GM12878 (cell line): ENCODE measurements at regions not wholly inside any gene's neighbourhood (a gene's known extent, or its start where the extent isn't known, plus 50 kb on each side); places are given as distances from the start of the nearest gene placed in this dataset.

Experiments
- ATAC-seq: fragments of 200-7000 bp; cut with Tn5 transposase; 3 replicates; pipeline ENCODE4 v1.9.1; 2020; ENCODE audit warnings: mild to moderate bottlenecking, moderate library complexity
- BruUV-seq: library from RNA; stranded (reverse); fragments of 400-500 nt; replicated peaks from 2 replicates; lab custom pipeline; 2021; lab: Mats Ljungman, UMichigan
- CTCF ChIA-PET: fragments of 300-600 bp; sonication (Branson Sonifier 250); formaldehyde crosslinking; extraction: SDS; loops from one replicate; lab custom pipeline; 2021; ENCODE audit warnings: inconsistent platforms; lab: Yijun Ruan, JAX
- POLR2A ChIA-PET: fragments of 350-600 bp; formaldehyde crosslinking; extraction: SDS; loops from one replicate; lab custom pipeline; 2021; ENCODE audit warnings: inconsistent platforms; lab: Charles Lee
- RAD21 ChIA-PET: fragments of 300-600 bp; sonication (Branson Sonifier 250); formaldehyde crosslinking; loops from one replicate; lab custom pipeline; 2023; ENCODE audit warnings: antibody characterized with exemption; ENCODE audit not compliant: unreplicated experiment; lab: Charles Lee
- SMC1A ChIA-PET: fragments of 300-600 bp; sonication (Branson Sonifier 250); formaldehyde crosslinking; loops from one replicate; lab custom pipeline; 2023; ENCODE audit not compliant: unreplicated experiment, uncharacterized antibody; lab: Charles Lee
- DNase-seq: peaks from one replicate; pipeline ENCODE4 v3.0.0-alpha.2; 2011; ENCODE audit warnings: low read depth, low spot score
- FAIRE-seq: peaks from 3 replicates; lab custom pipeline; 2011; peaks lifted over from hg19 to GRCh38; lab: Jason Lieb, UNC
- H2AFZ ChIP-seq: 2 replicates; pipeline ENCODE4 v1.6.0; 2011; ENCODE audit warnings: low read depth, low read length, control low read depth; ENCODE audit not compliant: control insufficient read depth
- H3K27ac ChIP-seq: 2 replicates; pipeline ENCODE4 v1.5.1; 2011; ENCODE audit warnings: control low read depth; ENCODE audit not compliant: control insufficient read depth, insufficient read depth
- H3K27me3 ChIP-seq, 2 experiments: replicated peaks in 1 of 2; 2 replicates each; pipeline versions ENCODE4 v1.6.0 to v1.6.1; 2011; ENCODE audit warnings: low read length in 1 of 2; ENCODE audit not compliant: control insufficient read depth in 2 of 2, insufficient read depth in 2 of 2
- H3K36me3 ChIP-seq, 2 experiments: 2 replicates each; pipeline ENCODE4 v1.5.1; 2011; ENCODE audit warnings: low read length in 1 of 2; ENCODE audit not compliant: control insufficient read depth in 2 of 2, insufficient read depth in 2 of 2
- H3K4me1 ChIP-seq: 2 replicates; pipeline ENCODE4 v1.6.1; 2011; ENCODE audit warnings: mild to moderate bottlenecking, low read length, moderate library complexity, mixed read lengths; ENCODE audit not compliant: control insufficient read depth, insufficient read depth
- H3K4me2 ChIP-seq: 2 replicates; pipeline ENCODE4 v1.6.0; 2011; ENCODE audit warnings: control low read depth; ENCODE audit not compliant: control insufficient read depth, insufficient read depth
- H3K4me3 ChIP-seq: fragments of 200-600 bp; sonication (generic); 2 replicates; pipeline ENCODE4 v1.5.1; 2016
- H3K79me2 ChIP-seq: 2 replicates; pipeline ENCODE4 v1.6.0; 2011; ENCODE audit warnings: low read length; ENCODE audit not compliant: control insufficient read depth, insufficient read depth
- H3K9ac ChIP-seq: 2 replicates; pipeline ENCODE4 v1.8.0; 2011; ENCODE audit warnings: low read length, control low read depth, mixed read lengths; ENCODE audit not compliant: control insufficient read depth, insufficient read depth
- H3K9me3 ChIP-seq: replicated peaks from 3 replicates; pipeline ENCODE4 v1.5.1; 2011; ENCODE audit warnings: mild to moderate bottlenecking, low read length; ENCODE audit not compliant: control insufficient read depth, insufficient read depth
- H4K20me1 ChIP-seq: 2 replicates; pipeline ENCODE4 v1.6.0; 2011; ENCODE audit not compliant: control insufficient read depth, insufficient read depth
- JUND ChIP-seq: IDR thresholded peaks from 2 replicates; pipeline ENCODE4 v1.6.1; 2012; ENCODE audit warnings: low read depth, mild to moderate bottlenecking, low read length, improper control_type of control experiment, moderate library complexity
- MTA2 ChIP-seq: fragments of 450-650 bp; IDR thresholded peaks from 2 replicates; pipeline ENCODE4 v1.6.1; 2016; ENCODE audit warnings: low read depth, mild to moderate bottlenecking, moderate library complexity
- NFIC ChIP-seq: IDR thresholded peaks from 2 replicates; pipeline ENCODE4 v1.6.1; 2012; ENCODE audit warnings: low read depth, mild to moderate bottlenecking, inconsistent platforms, low read length, moderate library complexity
- POLR2A ChIP-seq: IDR thresholded peaks from 2 replicates; pipeline ENCODE4 v1.6.1; 2011; ENCODE audit warnings: low read depth, mild to moderate bottlenecking, low read length
- PRDM15 ChIP-seq: fragments of 450-650 bp; formaldehyde crosslinking; IDR thresholded peaks from 2 replicates; pipeline ENCODE4 v1.4.0; 2020; ENCODE audit warnings: mild to moderate bottlenecking, moderate library complexity
- RAD51 ChIP-seq: fragments of 450-650 bp; IDR thresholded peaks from 2 replicates; pipeline ENCODE4 v1.6.1; 2016; ENCODE audit warnings: moderate library complexity, mild to moderate bottlenecking, inconsistent platforms
- SMAD1 ChIP-seq: fragments of 450-650 bp; IDR thresholded peaks from 2 replicates; pipeline ENCODE4 v1.6.1; 2018; ENCODE audit warnings: mild to moderate bottlenecking, low read depth; ENCODE audit not compliant: partially characterized antibody
- SP1 ChIP-seq: IDR thresholded peaks from one replicate; pipeline ENCODE4 v1.6.1; 2011; ENCODE audit warnings: low read depth, low read length
- SPI1 ChIP-seq: IDR thresholded peaks from 2 replicates; pipeline ENCODE4 v1.6.1; 2011; ENCODE audit warnings: low read depth, mild to moderate bottlenecking, low read length, moderate library complexity, borderline replicate concordance; ENCODE audit not compliant: insufficient read depth
- YBX1 ChIP-seq: fragments of 450-650 bp; IDR thresholded peaks from 2 replicates; pipeline ENCODE4 v1.6.1; 2016; ENCODE audit warnings: antibody characterized with exemption
- ZNF24 ChIP-seq: fragments of 450-650 bp; IDR thresholded peaks from 2 replicates; pipeline ENCODE4 v1.6.1; 2017; ENCODE audit warnings: antibody characterized with exemption, mild to moderate bottlenecking
- WGBS: methylation state at CpG from one replicate; pipeline ENCODE4 v1.1.6; 2016; ENCODE audit warnings: low lambda C conversion rate; ENCODE audit not compliant: insufficient replicate concordance, insufficient coverage; ENCODE audit errors: missing lambda C conversion rate; 5-methylcytosine and 5-hydroxymethylcytosine counted together
- in situ Hi-C: fragments of 300-500 bp; cut with MboI; formaldehyde crosslinking; loops from 9 replicates; pipeline ENCODE4 v1.14.3; 2018; ENCODE audit warnings: mixed read lengths
- intact Hi-C: fragments of 100-400 bp; cut with micrococcal nuclease; formaldehyde crosslinking; loops from one replicate; pipeline ENCODE4 v1.14.2; 2022; ENCODE audit not compliant: unreplicated experiment
- TF ChIP-seq, protein P1 (sequence below): fragments of 450-650 bp; IDR thresholded peaks from 2 replicates; pipeline ENCODE4 v1.6.1; 2014; ENCODE audit warnings: mild to moderate bottlenecking
- TF ChIP-seq, protein P2 (sequence below): IDR thresholded peaks from 2 replicates; pipeline ENCODE4 v1.6.1; 2011; ENCODE audit warnings: low read depth, mild to moderate bottlenecking, low read length, moderate library complexity, borderline replicate concordance; ENCODE audit errors: extremely low read depth
- TF ChIP-seq, protein P3 (sequence below): fragments of 450-650 bp; IDR thresholded peaks from 2 replicates; pipeline ENCODE4 v1.6.1; 2017; ENCODE audit warnings: mild to moderate bottlenecking
- TF ChIP-seq, protein P4 (sequence below): IDR thresholded peaks from 2 replicates; pipeline ENCODE4 v1.6.1; 2012; ENCODE audit warnings: low read length, inconsistent platforms

- TF ChIP-seq RAD51 = no peak
- TF ChIP-seq SPI1 = no peak
- no peak for TF ChIP-seq SP1
- TF ChIP-seq, protein P1, sequence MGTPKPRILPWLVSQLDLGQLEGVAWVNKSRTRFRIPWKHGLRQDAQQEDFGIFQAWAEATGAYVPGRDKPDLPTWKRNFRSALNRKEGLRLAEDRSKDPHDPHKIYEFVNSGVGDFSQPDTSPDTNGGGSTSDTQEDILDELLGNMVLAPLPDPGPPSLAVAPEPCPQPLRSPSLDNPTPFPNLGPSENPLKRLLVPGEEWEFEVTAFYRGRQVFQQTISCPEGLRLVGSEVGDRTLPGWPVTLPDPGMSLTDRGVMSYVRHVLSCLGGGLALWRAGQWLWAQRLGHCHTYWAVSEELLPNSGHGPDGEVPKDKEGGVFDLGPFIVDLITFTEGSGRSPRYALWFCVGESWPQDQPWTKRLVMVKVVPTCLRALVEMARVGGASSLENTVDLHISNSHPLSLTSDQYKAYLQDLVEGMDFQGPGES = no peak
- no peak for TF ChIP-seq ZNF24
- no peak for TF ChIP-seq JUND
- TF ChIP-seq, all 136 proteins: peak for 0
Measured at GRCh38 chr14:96631621-96632362, 129.6 kb downstream of the PAPOLA start (continued).

DNA sequence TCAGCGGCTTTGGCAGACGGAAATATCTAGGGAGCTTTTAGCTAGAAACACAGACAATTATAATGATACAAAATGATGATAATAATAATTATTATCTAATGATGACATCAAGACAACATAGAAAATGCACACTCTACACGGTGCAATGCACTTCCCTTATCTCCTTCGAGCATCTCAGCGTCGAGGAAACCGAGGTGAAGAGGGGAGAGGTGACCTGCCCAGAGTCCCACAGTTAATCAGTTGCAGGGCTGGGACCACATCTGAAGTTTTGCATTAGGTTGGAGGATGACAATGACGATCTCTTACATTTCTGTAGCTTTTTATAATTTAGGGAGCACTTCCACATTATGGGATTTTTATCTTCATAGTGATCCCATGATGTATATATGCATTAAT is 130.2 kb downstream of the PAPOLA start:
- Histone ChIP-seq H3K4me3 (no peak overlapping the region), H3K9me3 (no peaks in the 10 kb centered on the region; the same call in 2 of the 3 replicates), H3K4me1 (no peaks in the 10 kb centered on the region), H2AFZ (no peak overlapping the region), H3K27me3 (peaks cover 3 to 4% of the 10 kb centered on the region in 2 experiments; a peak in 1 of 4 replicates), H3K79me2 (no peaks in the 10 kb centered on the region), H3K9ac (no peak overlapping the region), H3K27ac (no peak overlapping the region), H4K20me1 (no peaks in the 10 kb centered on the region), H3K36me3 (no peaks in the 10 kb centered on the region), H3K4me2 (no peak overlapping the region)
- intact Hi-C loops = no loop called here
- no TSS peak for BruUV-seq
- ChIA-PET RAD21 (no interaction called here), SMC1A (interaction anchor here (1.3 kb wide), 1 partner anchor 37 kb away, joined by 4 read pairs; no protein-coding TSS in a partner anchor), CTCF (no interaction called here), POLR2A (no interaction called here)
- ATAC-seq (no peak), DNase-seq (no peak), FAIRE-seq (no peak)
- 55% methylated on average over 8 of the region's 8 CpGs for WGBS
- in situ Hi-C loops = no loop called here
- TF ChIP-seq SMAD1 = no peak
- TF ChIP-seq PRDM15 (CRISPR knock-in tag) = no peak
- no peak for TF ChIP-seq MTA2
- no peak for TF ChIP-seq YBX1
- TF ChIP-seq, protein P2, sequence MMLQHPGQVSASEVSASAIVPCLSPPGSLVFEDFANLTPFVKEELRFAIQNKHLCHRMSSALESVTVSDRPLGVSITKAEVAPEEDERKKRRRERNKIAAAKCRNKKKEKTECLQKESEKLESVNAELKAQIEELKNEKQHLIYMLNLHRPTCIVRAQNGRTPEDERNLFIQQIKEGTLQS = no peak
- no peak for TF ChIP-seq NFIC
- TF ChIP-seq POLR2A = no peak
- TF ChIP-seq, protein P3, sequence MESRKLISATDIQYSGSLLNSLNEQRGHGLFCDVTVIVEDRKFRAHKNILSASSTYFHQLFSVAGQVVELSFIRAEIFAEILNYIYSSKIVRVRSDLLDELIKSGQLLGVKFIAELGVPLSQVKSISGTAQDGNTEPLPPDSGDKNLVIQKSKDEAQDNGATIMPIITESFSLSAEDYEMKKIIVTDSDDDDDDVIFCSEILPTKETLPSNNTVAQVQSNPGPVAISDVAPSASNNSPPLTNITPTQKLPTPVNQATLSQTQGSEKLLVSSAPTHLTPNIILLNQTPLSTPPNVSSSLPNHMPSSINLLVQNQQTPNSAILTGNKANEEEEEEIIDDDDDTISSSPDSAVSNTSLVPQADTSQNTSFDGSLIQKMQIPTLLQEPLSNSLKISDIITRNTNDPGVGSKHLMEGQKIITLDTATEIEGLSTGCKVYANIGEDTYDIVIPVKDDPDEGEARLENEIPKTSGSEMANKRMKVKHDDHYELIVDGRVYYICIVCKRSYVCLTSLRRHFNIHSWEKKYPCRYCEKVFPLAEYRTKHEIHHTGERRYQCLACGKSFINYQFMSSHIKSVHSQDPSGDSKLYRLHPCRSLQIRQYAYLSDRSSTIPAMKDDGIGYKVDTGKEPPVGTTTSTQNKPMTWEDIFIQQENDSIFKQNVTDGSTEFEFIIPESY = no peak
- TF ChIP-seq, protein P4, sequence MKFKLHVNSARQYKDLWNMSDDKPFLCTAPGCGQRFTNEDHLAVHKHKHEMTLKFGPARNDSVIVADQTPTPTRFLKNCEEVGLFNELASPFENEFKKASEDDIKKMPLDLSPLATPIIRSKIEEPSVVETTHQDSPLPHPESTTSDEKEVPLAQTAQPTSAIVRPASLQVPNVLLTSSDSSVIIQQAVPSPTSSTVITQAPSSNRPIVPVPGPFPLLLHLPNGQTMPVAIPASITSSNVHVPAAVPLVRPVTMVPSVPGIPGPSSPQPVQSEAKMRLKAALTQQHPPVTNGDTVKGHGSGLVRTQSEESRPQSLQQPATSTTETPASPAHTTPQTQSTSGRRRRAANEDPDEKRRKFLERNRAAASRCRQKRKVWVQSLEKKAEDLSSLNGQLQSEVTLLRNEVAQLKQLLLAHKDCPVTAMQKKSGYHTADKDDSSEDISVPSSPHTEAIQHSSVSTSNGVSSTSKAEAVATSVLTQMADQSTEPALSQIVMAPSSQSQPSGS = no peak
